K562 (cell line): ENCODE measurements at regions not wholly inside any gene's neighbourhood (a gene's known extent, or its start where the extent isn't known, plus 50 kb on each side); places are given as distances from the start of the nearest gene placed in this dataset.

Source experiments
- ATAC-seq: fragments of 200-7000 bp; cut with Tn5 transposase; 3 replicates; pipeline ENCODE4 v1.9.1; 2020; ENCODE audit warnings: moderate library complexity
- BruUV-seq: library from RNA; stranded (reverse); fragments of 400-500 nt; replicated peaks from 2 replicates; lab custom pipeline; 2021; lab: Mats Ljungman, UMichigan
- CTCF ChIA-PET: fragments of 300-600 bp; formaldehyde crosslinking; extraction: SDS; loops from one replicate; lab custom pipeline; 2021; ENCODE audit warnings: low intra/inter-chr PET ratio; lab: Yijun Ruan, JAX
- POLR2A ChIA-PET: fragments of 300-600, 350-650 bp; sonication (Branson Sonifier 250); formaldehyde crosslinking; extraction: SDS; loops from one replicate; lab custom pipeline; 2021; ENCODE audit warnings: antibody characterized with exemption, inconsistent platforms; lab: Yijun Ruan, JAX
- DNase-seq, 4 experiments: peaks; one replicate each; pipeline versions ENCODE4 v3.0.0 to v3.0.0-alpha.2; 2011 to 2018; ENCODE audit warnings: low spot score in 3 of 4, mixed read lengths in 3 of 4; ENCODE audit errors: extremely low read depth in 1 of 4
- FAIRE-seq: peaks from 2 replicates; lab custom pipeline; 2011; peaks lifted over from hg19 to GRCh38; lab: Jason Lieb, UNC
- H2AFZ ChIP-seq: 2 replicates; pipeline ENCODE4 v1.6.0; 2011; ENCODE audit warnings: low read depth, low read length, control low read depth, inconsistent platforms
- H3K27ac ChIP-seq: fragments of 200-600 bp; 3 replicates; pipeline ENCODE4 v1.8.0; 2011; ENCODE audit warnings: low read depth, mild to moderate bottlenecking, control low read depth, inconsistent platforms, low read length, moderate library complexity, mixed read lengths; ENCODE audit errors: extremely low read depth
- H3K27me3 ChIP-seq, 2 experiments: fragments of 300-600 bp in 1 of 2; 2 replicates in 1 of 2; 3 replicates in 1 of 2; pipeline versions ENCODE4 v1.6.0 to v1.8.0; 2011; ENCODE audit warnings: inconsistent platforms in 2 of 2, low read length in 2 of 2, mild to moderate bottlenecking in 1 of 2, mixed read lengths in 1 of 2, moderate library complexity in 1 of 2; ENCODE audit not compliant: control insufficient read depth in 2 of 2, insufficient read depth in 2 of 2
- H3K36me3 ChIP-seq: fragments of 300-600 bp; 3 replicates; pipeline ENCODE4 v1.8.0; 2011; ENCODE audit warnings: mild to moderate bottlenecking, low read length, inconsistent platforms; ENCODE audit not compliant: control insufficient read depth, insufficient read depth
- H3K4me1 ChIP-seq, 2 experiments: fragments of 200-600 bp in 1 of 2; replicated peaks in 1 of 2; 2 replicates in 1 of 2; 3 replicates in 1 of 2; pipeline versions ENCODE4 v1.5.1 to v1.8.0; 2011; ENCODE audit warnings: inconsistent platforms in 2 of 2, low read length in 2 of 2, mild to moderate bottlenecking in 1 of 2, mixed read lengths in 1 of 2, moderate library complexity in 1 of 2; ENCODE audit not compliant: control insufficient read depth in 2 of 2, insufficient read depth in 2 of 2
- H3K4me2 ChIP-seq: 2 replicates; pipeline ENCODE4 v1.6.1; 2011; ENCODE audit warnings: low read length, control low read depth, inconsistent platforms, mixed read lengths; ENCODE audit not compliant: insufficient read depth
- H3K4me3 ChIP-seq: fragments of 200-600 bp; sonication (generic), shearing (Covaris generic); 2 replicates; pipeline ENCODE4 v1.5.1; 2016; ENCODE audit warnings: control low read depth, inconsistent platforms
- H3K79me2 ChIP-seq: fragments of 200-600 bp; 3 replicates; pipeline ENCODE4 v1.8.0; 2011; ENCODE audit warnings: low read length, inconsistent platforms; ENCODE audit not compliant: control insufficient read depth, insufficient read depth
- H3K9ac ChIP-seq, 2 experiments: 2 replicates each; pipeline versions ENCODE4 v1.6.0 to v1.6.1; 2011; ENCODE audit warnings: low read depth in 2 of 2, low read length in 2 of 2, control low read depth in 1 of 2, inconsistent platforms in 1 of 2, mild to moderate bottlenecking in 1 of 2, mixed read lengths in 1 of 2; ENCODE audit not compliant: insufficient read depth in 1 of 2
- H3K9me1 ChIP-seq: one replicate; pipeline ENCODE4 v1.6.0; 2011; ENCODE audit warnings: inconsistent platforms, mild to moderate bottlenecking, low read length, moderate library complexity; ENCODE audit not compliant: control insufficient read depth, insufficient read depth
- H3K9me3 ChIP-seq: replicated peaks from 2 replicates; pipeline ENCODE4 v1.5.1; 2011; ENCODE audit warnings: low read depth, low read length, inconsistent platforms; ENCODE audit not compliant: control insufficient read depth, insufficient read depth
- H4K20me1 ChIP-seq: replicated peaks from 2 replicates; pipeline ENCODE4 v1.6.1; 2011; ENCODE audit warnings: low read length, inconsistent platforms, mixed read lengths; ENCODE audit not compliant: control insufficient read depth, insufficient read depth
- DNMT1 ChIP-seq: fragments of 450-650 bp; IDR thresholded peaks from 2 replicates; pipeline ENCODE4 v1.6.1; 2016; ENCODE audit warnings: antibody characterized with exemption, mild to moderate bottlenecking
- FUS ChIP-seq: fragments of 200-400 bp; formaldehyde crosslinking; optimal IDR thresholded peaks from 2 replicates; pipeline ENCODE3; 2017; ENCODE audit warnings: low read depth, low read length
- TCFL5 ChIP-seq: fragments of 250-450 bp; sonication (Bioruptor Pico); conservative IDR thresholded peaks from 2 replicates; pipeline ENCODE4 v1.6.1; 2021; ENCODE audit warnings: mild to moderate bottlenecking, moderate library complexity, matching md5 sums
- ZNF785 ChIP-seq: fragments of 250-450 bp; sonication (Bioruptor Pico); IDR thresholded peaks from 2 replicates; pipeline ENCODE4 v1.4.0; 2020; ENCODE audit warnings: mild to moderate bottlenecking
- WGBS: fragments of 100-300 bp; shearing (Covaris generic); methylation state at CpG from one replicate; pipeline ENCODE4 v1.1.6; 2016; ENCODE audit warnings: low coverage, mixed read lengths; ENCODE audit not compliant: insufficient coverage; ENCODE audit errors: missing lambda C conversion rate; 5-methylcytosine and 5-hydroxymethylcytosine counted together
- in situ Hi-C: fragments of 300-500 bp; cut with MboI; formaldehyde crosslinking; loops from 4 replicates; pipeline ENCODE4 v1.15.0; 2018; ENCODE audit warnings: inconsistent platforms, mixed read lengths
- intact Hi-C: fragments of 100-400 bp; cut with micrococcal nuclease; formaldehyde crosslinking; loops from 2 replicates; pipeline ENCODE4 v1.14.2; 2022
- TF ChIP-seq, protein P1 (sequence below): fragments of 450-650 bp; IDR thresholded peaks from 2 replicates; pipeline ENCODE4 v1.6.1; 2017; ENCODE audit warnings: mild to moderate bottlenecking, moderate library complexity
- TF ChIP-seq, protein P2 (sequence below): fragments of 250-450 bp; sonication (Bioruptor Pico); IDR thresholded peaks from 2 replicates; pipeline ENCODE4 v1.9.0; 2021; ENCODE audit warnings: mild to moderate bottlenecking, inconsistent platforms
- TF ChIP-seq, protein P3 (sequence below): sonication (generic); formaldehyde crosslinking; IDR thresholded peaks from 2 replicates; pipeline ENCODE4 v1.8.0; 2022; ENCODE audit warnings: mild to moderate bottlenecking, missing genetic modification reagents
- TF ChIP-seq, protein P4 (sequence below): sonication (generic); formaldehyde crosslinking; IDR thresholded peaks from 2 replicates; pipeline ENCODE4 v1.8.0; 2023; ENCODE audit warnings: missing genetic modification reagents, mild to moderate bottlenecking, borderline replicate concordance

DNA sequence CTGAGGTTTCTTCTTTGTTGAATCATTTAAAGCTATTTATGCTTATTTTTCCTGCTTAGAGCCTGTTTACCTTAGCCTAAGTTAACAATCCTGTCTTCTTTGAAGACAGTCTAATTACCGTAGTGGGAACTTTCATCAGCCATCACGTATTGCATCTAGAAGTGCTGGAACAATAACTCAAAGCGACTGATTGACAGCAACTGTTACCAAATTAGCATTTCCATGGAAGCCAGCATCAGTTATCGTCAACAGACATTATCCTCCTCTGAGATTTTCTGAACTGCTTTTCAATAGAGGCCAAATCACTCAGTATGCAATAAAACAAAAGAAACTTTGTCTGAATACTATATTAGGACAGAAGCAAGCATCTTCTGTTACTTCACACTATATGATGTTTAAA, 433.3 kb upstream of the SLITRK1 start:
- DNase-seq (no peak), ATAC-seq (no peak), FAIRE-seq (no peak)
- Histone ChIP-seq H3K36me3 (no peaks in the 10 kb centered on the region), H2AFZ (no peak overlapping the region), H3K4me3 (no peak overlapping the region), H3K9me3 (no peaks in the 10 kb centered on the region), H4K20me1 (no peaks in the 10 kb centered on the region), H3K4me2 (no peak overlapping the region), H3K79me2 (no peaks in the 10 kb centered on the region), H3K4me1 (no peaks in the 10 kb centered on the region), H3K9ac (no peak overlapping the region), H3K27me3 (no peaks in the 10 kb centered on the region), H3K9me1 (no peaks in the 10 kb centered on the region), H3K27ac (no peak overlapping the region)
- 0% methylated on average over 4 of the region's 4 CpGs for WGBS
- intact Hi-C loops (no loop called here), in situ Hi-C loops (no loop called here)
- no TSS peak for BruUV-seq
- ChIA-PET CTCF (no interaction called here), POLR2A (no interaction called here)
- TF ChIP-seq ZNF785 (CRISPR knock-in tag), result no peak
- TF ChIP-seq, protein P1, sequence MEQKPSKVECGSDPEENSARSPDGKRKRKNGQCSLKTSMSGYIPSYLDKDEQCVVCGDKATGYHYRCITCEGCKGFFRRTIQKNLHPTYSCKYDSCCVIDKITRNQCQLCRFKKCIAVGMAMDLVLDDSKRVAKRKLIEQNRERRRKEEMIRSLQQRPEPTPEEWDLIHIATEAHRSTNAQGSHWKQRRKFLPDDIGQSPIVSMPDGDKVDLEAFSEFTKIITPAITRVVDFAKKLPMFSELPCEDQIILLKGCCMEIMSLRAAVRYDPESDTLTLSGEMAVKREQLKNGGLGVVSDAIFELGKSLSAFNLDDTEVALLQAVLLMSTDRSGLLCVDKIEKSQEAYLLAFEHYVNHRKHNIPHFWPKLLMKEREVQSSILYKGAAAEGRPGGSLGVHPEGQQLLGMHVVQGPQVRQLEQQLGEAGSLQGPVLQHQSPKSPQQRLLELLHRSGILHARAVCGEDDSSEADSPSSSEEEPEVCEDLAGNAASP, result no peak
- TF ChIP-seq, protein P2, sequence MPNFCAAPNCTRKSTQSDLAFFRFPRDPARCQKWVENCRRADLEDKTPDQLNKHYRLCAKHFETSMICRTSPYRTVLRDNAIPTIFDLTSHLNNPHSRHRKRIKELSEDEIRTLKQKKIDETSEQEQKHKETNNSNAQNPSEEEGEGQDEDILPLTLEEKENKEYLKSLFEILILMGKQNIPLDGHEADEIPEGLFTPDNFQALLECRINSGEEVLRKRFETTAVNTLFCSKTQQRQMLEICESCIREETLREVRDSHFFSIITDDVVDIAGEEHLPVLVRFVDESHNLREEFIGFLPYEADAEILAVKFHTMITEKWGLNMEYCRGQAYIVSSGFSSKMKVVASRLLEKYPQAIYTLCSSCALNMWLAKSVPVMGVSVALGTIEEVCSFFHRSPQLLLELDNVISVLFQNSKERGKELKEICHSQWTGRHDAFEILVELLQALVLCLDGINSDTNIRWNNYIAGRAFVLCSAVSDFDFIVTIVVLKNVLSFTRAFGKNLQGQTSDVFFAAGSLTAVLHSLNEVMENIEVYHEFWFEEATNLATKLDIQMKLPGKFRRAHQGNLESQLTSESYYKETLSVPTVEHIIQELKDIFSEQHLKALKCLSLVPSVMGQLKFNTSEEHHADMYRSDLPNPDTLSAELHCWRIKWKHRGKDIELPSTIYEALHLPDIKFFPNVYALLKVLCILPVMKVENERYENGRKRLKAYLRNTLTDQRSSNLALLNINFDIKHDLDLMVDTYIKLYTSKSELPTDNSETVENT (CRISPR knock-in tag), result no peak
- no peak for TF ChIP-seq DNMT1
- TF ChIP-seq, protein P3, sequence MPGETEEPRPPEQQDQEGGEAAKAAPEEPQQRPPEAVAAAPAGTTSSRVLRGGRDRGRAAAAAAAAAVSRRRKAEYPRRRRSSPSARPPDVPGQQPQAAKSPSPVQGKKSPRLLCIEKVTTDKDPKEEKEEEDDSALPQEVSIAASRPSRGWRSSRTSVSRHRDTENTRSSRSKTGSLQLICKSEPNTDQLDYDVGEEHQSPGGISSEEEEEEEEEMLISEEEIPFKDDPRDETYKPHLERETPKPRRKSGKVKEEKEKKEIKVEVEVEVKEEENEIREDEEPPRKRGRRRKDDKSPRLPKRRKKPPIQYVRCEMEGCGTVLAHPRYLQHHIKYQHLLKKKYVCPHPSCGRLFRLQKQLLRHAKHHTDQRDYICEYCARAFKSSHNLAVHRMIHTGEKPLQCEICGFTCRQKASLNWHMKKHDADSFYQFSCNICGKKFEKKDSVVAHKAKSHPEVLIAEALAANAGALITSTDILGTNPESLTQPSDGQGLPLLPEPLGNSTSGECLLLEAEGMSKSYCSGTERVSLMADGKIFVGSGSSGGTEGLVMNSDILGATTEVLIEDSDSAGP (CRISPR knock-in tag), result no peak
- TF ChIP-seq, protein P4, sequence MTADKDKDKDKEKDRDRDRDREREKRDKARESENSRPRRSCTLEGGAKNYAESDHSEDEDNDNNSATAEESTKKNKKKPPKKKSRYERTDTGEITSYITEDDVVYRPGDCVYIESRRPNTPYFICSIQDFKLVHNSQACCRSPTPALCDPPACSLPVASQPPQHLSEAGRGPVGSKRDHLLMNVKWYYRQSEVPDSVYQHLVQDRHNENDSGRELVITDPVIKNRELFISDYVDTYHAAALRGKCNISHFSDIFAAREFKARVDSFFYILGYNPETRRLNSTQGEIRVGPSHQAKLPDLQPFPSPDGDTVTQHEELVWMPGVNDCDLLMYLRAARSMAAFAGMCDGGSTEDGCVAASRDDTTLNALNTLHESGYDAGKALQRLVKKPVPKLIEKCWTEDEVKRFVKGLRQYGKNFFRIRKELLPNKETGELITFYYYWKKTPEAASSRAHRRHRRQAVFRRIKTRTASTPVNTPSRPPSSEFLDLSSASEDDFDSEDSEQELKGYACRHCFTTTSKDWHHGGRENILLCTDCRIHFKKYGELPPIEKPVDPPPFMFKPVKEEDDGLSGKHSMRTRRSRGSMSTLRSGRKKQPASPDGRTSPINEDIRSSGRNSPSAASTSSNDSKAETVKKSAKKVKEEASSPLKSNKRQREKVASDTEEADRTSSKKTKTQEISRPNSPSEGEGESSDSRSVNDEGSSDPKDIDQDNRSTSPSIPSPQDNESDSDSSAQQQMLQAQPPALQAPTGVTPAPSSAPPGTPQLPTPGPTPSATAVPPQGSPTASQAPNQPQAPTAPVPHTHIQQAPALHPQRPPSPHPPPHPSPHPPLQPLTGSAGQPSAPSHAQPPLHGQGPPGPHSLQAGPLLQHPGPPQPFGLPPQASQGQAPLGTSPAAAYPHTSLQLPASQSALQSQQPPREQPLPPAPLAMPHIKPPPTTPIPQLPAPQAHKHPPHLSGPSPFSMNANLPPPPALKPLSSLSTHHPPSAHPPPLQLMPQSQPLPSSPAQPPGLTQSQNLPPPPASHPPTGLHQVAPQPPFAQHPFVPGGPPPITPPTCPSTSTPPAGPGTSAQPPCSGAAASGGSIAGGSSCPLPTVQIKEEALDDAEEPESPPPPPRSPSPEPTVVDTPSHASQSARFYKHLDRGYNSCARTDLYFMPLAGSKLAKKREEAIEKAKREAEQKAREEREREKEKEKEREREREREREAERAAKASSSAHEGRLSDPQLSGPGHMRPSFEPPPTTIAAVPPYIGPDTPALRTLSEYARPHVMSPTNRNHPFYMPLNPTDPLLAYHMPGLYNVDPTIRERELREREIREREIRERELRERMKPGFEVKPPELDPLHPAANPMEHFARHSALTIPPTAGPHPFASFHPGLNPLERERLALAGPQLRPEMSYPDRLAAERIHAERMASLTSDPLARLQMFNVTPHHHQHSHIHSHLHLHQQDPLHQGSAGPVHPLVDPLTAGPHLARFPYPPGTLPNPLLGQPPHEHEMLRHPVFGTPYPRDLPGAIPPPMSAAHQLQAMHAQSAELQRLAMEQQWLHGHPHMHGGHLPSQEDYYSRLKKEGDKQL (CRISPR knock-in tag), result no peak
- no peak for TF ChIP-seq FUS
- TF ChIP-seq TCFL5 (CRISPR knock-in tag), result no peak
